Heart left ventricle (tissue), 16 donors: ENCODE measurements at regions not wholly inside any gene's neighbourhood (a gene's known extent, or its start where the extent isn't known, plus 50 kb on each side); places are given as distances from the start of the nearest gene placed in this dataset.

Source experiments
- ATAC-seq, 4 donors: fragments of 200-7000 bp; cut with Tn5 transposase; one replicate each; pipeline ENCODE4 v1.9.1; 2020 to 2022; ENCODE audit warnings: moderate library complexity in 4 of 4, mild to moderate bottlenecking in 3 of 4, moderate number of reproducible peaks in 1 of 4
- DNase-seq, 5 donors: peaks; one replicate each; pipeline ENCODE4 v3.0.0-alpha.2; 2020
- H3K27ac ChIP-seq, 12 donors: fragments of 200-600 bp; sonication (generic) in 4 of 12; one replicate each; pipeline versions ENCODE4 v1.5.0 to v1.8.0; 2016 to 2022; ENCODE audit warnings: mild to moderate bottlenecking in 2 of 12
- H3K27me3 ChIP-seq, 9 donors: fragments of 200-600 bp; sonication (generic) in 2 of 9; one replicate each; pipeline versions ENCODE4 v1.5.1 to v1.8.0; 2016 to 2022; ENCODE audit warnings: mild to moderate bottlenecking in 3 of 9
- H3K36me3 ChIP-seq, 9 donors: fragments of 200-600 bp; sonication (generic) in 2 of 9; one replicate each; pipeline versions ENCODE4 v1.5.0 to v1.8.0; 2018 to 2022; ENCODE audit warnings: mild to moderate bottlenecking in 2 of 9
- H3K4me1 ChIP-seq, 12 donors: fragments of 200-600 bp; sonication (generic) in 4 of 12; one replicate each; pipeline versions ENCODE4 v1.5.0 to v1.8.0; 2016 to 2022; ENCODE audit warnings: mild to moderate bottlenecking in 3 of 12
- H3K4me3 ChIP-seq, 12 donors: fragments of 200-600 bp; sonication (generic) in 4 of 12; one replicate each; pipeline versions ENCODE4 v1.5.0 to v1.8.0; 2017 to 2022; ENCODE audit warnings: mild to moderate bottlenecking in 9 of 12, moderate library complexity in 4 of 12
- H3K9me3 ChIP-seq, 12 donors: fragments of 200-600 bp; sonication (generic) in 4 of 12; one replicate each; pipeline versions ENCODE4 v1.5.0 to v1.8.0; 2016 to 2022; ENCODE audit warnings: mild to moderate bottlenecking in 1 of 12
- CTCF ChIP-seq, 12 donors: fragments of 200-600 bp; sonication (generic) in 4 of 12; IDR thresholded peaks; one replicate each; pipeline versions ENCODE4 v1.5.0 to v1.8.0; 2018 to 2022; ENCODE audit warnings: antibody characterized with exemption in 12 of 12, mild to moderate bottlenecking in 5 of 12
- POLR2A ChIP-seq, 2 donors: fragments of 450-650 bp; IDR thresholded peaks; one replicate each; pipeline ENCODE4 v1.6.1; 2017; ENCODE audit warnings: antibody characterized with exemption in 2 of 2, mild to moderate bottlenecking in 2 of 2, moderate library complexity in 2 of 2
- WGBS, 4 donors: extraction: QIAGEN DNeasy Blood & Tissue Kit in 2 of 4; methylation state at CpG; one replicate each; pipeline versions ENCODE4 v1.1.5 to v1.1.7; 2013 to 2018; 5-methylcytosine and 5-hydroxymethylcytosine counted together
- intact Hi-C, 10 donors: fragments of 100-400 bp; cut with DNase I; formaldehyde crosslinking; loops; one replicate each; pipeline versions ENCODE4 v1.11.1 to v1.14.2; 2022
- donor health status: ischemic (EF 13 %, LVEDD 7.1; RV severe dilation, severe dysfunction).
- donor health status: healthy with polysubstance abuse.
- donor health status: DM: no; HTN: yes; CAD: no.
- donor health status: DM: no; HTN: no; CAD: no.
- donor health status: ischemic (EF 25% LVEDD 6.9; RV normal size, moderate dysfunction).
- donor health status: ischemic (EF 25% LVEDD 5.7; RV mildly dilated, moderate dysfunction).
- donor health status: healthy.
- donor health status: DM: yes; HTN: yes; CAD: no.
- donor health status: ischemic (EF 35%, LVEDD 5.7; RV mildly dilated, moderate dysfunction).
- donor health status: nonischemic (EF 11% LVEDD 7.7; RV severe dilation, severe dysfunction).
- donor health status: DM: yes; HTN: yes; CAD: no.
- donor health status: PGD.
- donor health status: ischemic (EF 29% LVEDD 5.4; RV normal size, mild dysfunction).
- donor health status: nonischemic (EF 23%, LVEDD 6.1; RV moderate dilation, normal function).

- Histone ChIP-seq H3K9me3 (no peaks in the 10 kb centered on the region), H3K4me3 (no peak overlapping the region), H3K36me3 (no peaks in the 10 kb centered on the region), H3K4me1 (no peaks in the 10 kb centered on the region), H3K27ac (no peak overlapping the region), H3K27me3 (no peaks in the 10 kb centered on the region)
- intact Hi-C loops: no loop called here
- DNase-seq (no peak), ATAC-seq (no peak)
- TF ChIP-seq POLR2A (IDR thresholded peaks at IDR 0.05): no peak
- no peak for TF ChIP-seq CTCF (IDR thresholded peaks at IDR 0.05)
Observed at GRCh38 chr5:85538362-85538761, 1079.4 kb upstream of the COX7C start.

GRCh38 chr5:85545129-85545528, 1072.6 kb upstream of the COX7C start:
- Histone ChIP-seq H3K4me1 (no peaks in the 10 kb centered on the region), H3K9me3 (no peaks in the 10 kb centered on the region), H3K4me3 (no peak overlapping the region), H3K27ac (no peak overlapping the region), H3K36me3 (no peaks in the 10 kb centered on the region), H3K27me3 (no peaks in the 10 kb centered on the region)
- ATAC-seq (no peak), DNase-seq (no peak)
- 22 to 39% (median 23%) methylated on average over 2 of the region's 2 CpGs for WGBS, 4 donors
- TF ChIP-seq CTCF (IDR thresholded peaks at IDR 0.05) (no peak), POLR2A (IDR thresholded peaks at IDR 0.05) (no peak)
- intact Hi-C loops: no loop called here

- ATAC-seq (no peak), DNase-seq (no peak)
- Histone ChIP-seq H3K36me3 (no peaks in the 10 kb centered on the region), H3K4me1 (no peaks in the 10 kb centered on the region), H3K9me3 (peaks cover 0 to 32% (median 9%) of the 10 kb centered on the region in 12 donors), H3K27me3 (no peaks in the 10 kb centered on the region), H3K27ac (no peak overlapping the region), H3K4me3 (no peak overlapping the region)
- 86 to 93% (median 91%) methylated on average over 10 of the region's 10 CpGs for WGBS, 4 donors
- TF ChIP-seq POLR2A (IDR thresholded peaks at IDR 0.05): no peak
- no peak for TF ChIP-seq CTCF (IDR thresholded peaks at IDR 0.05)
- intact Hi-C loops: no loop called here
Observed at GRCh38 chr5:85549229-85549628, 1068.5 kb upstream of the COX7C start.

GRCh38 chr5:85549836-85550599, 1067.7 kb upstream of the COX7C start:
- H3K27ac ChIP-seq: no peak overlapping the region
- peaks cover 0 to 39% (median 14%) of the 10 kb centered on the region in 12 donors for H3K9me3 ChIP-seq
- ATAC-seq: no peak
- WGBS, 4 donors: 88 to 92% (median 91%) methylated on average over 24 of the region's 24 CpGs
- no peaks in the 10 kb centered on the region for H3K36me3 ChIP-seq
- TF ChIP-seq POLR2A (IDR thresholded peaks at IDR 0.05) (no peak), CTCF (IDR thresholded peaks at IDR 0.05) (no peak)
- DNase-seq: peak in 1 of 5 donors; percentile 52
- no peaks in the 10 kb centered on the region for H3K4me1 ChIP-seq
- H3K4me3 ChIP-seq: no peak overlapping the region
- no peaks in the 10 kb centered on the region for H3K27me3 ChIP-seq
- intact Hi-C loops: no loop called here
